NCI-H1105 (cell line): ENCODE measurements at regions not wholly inside any gene's neighbourhood (a gene's known extent, or its start where the extent isn't known, plus 50 kb on each side); places are given as distances from the start of the nearest gene placed in this dataset.

ENCODE experiments used
- DNase-seq: peaks from one replicate; lab custom pipeline; 2025; lab: John Stamatoyannopoulos, UW

- no peak for DNase-seq
These were observed 54.4 kb downstream of the NIBAN1 start for GRCh38 chr1:184919892-184920291.

- no peak for DNase-seq
These were observed 58.7 kb downstream of the NIBAN1 start for GRCh38 chr1:184915463-184916090.

- DNase-seq: no peak
These were observed 60.2 kb downstream of the NIBAN1 start for GRCh38 chr1:184914149-184914548.

DNA sequence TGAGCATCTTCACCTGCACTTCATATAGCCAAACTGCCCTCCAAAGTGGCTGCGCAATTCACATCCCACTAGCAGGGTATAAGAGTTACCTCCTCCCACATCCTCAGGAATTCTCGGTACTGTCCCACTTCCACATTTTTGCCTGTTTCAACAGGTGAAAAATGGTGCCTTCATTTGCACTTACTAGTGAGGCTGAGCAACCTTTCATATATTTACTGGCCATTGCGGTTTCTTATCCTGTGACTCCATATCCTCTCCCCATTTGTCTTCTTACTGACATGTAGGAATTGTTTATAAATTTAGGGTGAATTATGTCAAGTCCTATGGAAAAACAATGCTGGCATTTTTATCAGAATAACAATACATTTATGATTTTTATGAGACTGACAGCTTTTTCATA, 61.9 kb downstream of the NIBAN1 start:
- DNase-seq: no peak

DNA sequence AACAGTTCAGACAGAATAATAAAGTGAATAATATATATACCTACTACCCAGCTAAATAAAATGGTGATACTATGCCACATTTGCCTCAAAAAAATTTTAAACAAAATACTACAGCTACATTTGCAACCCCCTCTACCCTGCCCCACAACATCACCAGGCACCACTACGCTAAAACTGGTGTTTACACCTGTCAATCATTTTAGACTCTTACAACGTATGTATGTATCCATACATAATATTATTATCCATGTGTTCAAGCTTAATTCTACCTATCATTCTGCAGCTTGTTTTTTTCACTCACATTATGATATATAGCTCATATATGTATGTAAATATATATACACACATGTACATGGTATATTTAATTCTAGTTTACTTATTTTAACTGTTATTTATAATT, 62.5 kb downstream of the NIBAN1 start:
- DNase-seq: no peak

- no peak for DNase-seq
These were observed 63.1 kb downstream of the NIBAN1 start for GRCh38 chr1:184911103-184911745.

DNA sequence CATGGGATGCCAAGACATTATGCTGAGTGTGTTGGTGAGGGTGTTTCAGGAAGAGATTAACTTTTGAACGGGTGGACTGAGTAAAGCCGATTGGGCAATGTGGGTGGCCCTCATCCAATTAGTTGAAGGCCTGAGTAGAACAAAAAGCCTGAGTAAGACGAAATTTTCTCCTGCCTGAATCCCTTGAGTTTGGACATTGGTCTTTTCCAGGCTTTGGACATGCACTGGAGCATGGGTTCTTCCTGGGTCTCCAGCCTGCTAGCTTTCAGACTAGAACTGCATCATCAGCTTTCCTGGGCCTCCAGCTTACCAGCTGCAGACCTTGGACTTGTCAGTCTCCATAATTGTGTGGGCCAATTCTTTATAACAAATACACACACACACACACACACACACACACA, 63.6 kb downstream of the NIBAN1 start:
- no peak for DNase-seq

GRCh38 chr1:184910005-184910404, 64.3 kb downstream of the NIBAN1 start:
- DNase-seq: no peak

- no peak for DNase-seq
These were observed 65.3 kb downstream of the NIBAN1 start for GRCh38 chr1:184909019-184909418.

DNA sequence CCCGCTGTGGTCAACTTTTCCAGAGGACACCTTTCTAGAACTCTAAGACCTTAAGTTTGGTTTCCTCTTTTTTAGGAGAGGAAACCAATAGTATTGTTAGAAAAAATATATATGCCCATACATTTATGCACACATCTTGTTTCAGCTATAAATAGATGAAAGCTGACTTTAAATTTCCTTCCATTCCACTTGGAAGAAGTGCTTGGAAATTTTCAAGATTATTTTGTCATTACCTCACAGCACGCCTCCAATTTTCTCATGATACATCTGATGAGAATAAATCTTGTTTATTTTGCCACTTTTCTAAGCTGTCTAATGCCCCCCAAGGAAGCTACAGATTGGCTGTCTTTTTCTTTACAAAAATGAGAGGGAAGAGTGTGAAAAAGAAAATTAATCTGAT, 65.8 kb downstream of the NIBAN1 start:
- no peak for DNase-seq

DNA sequence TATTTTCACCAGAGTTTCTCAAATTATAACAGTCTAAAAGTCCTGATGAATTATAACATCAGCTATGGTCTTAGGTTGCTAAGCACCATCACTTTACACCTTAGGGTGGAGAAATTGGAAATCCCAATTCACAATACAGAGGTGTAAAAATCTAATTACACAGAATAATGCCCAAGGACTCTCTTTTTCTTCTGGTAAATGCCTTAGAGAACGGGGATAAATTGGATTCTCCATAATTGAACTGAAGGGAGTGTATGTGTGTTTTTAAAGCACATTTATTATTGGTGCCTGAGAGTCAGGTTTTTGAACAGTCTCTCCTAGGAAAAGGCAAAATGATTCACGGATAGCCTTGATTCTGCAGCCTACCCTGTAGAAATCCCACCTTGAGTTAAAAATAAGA, 66.8 kb downstream of the NIBAN1 start:
- no peak for DNase-seq

DNA sequence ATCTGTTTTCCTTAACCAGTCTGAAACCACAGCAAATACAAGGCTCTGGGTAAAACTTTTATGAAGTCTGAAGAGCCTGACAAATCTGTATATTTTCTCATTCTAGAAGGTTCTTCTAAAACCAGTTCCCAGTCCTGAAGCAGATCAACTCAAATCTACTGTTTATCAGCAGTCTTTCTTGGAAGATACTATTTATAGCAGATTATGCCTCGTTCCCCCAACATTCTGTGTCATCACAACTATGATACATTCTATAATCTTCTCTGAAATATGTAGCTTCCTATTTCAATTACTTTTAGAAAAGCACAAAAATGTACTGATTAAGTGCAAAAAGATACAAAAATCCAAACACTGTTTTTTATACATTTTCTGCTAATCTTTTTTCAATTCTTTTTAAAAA, 67.5 kb downstream of the NIBAN1 start:
- no peak for DNase-seq

DNA sequence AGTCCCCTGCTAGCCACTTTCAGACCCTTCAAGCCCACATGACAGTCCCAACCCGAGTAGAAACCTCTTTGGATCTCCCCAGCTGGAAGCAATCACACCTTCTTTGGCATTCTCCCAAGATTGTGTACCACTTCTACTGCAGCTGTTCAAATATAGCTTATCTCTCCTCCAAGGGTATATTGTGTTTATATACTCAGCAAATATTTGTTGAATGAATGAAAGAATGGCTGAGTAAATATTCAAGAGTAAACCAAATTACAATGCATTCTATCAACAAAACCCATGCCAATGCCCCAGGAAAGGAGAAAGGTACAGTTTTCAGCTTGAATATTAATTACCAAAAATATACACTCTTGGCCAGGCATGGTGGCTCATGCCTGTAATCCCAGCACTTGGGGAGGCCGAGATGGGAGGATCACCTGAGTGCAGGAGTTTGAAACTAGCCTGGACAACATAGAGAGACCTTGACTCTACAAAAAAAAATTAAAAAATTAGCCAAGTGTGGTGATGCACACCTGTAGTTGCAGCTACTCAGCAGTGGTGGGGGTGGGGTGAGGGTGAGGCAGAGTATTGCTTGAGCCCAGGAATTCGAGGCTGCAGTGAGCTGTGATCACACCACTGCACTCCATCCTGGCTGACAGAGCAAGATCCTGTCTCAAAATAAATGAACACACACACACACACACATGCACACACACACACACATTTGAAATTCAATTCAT, 68.5 kb downstream of the NIBAN1 start:
- peak; percentile 96 for DNase-seq

DNA sequence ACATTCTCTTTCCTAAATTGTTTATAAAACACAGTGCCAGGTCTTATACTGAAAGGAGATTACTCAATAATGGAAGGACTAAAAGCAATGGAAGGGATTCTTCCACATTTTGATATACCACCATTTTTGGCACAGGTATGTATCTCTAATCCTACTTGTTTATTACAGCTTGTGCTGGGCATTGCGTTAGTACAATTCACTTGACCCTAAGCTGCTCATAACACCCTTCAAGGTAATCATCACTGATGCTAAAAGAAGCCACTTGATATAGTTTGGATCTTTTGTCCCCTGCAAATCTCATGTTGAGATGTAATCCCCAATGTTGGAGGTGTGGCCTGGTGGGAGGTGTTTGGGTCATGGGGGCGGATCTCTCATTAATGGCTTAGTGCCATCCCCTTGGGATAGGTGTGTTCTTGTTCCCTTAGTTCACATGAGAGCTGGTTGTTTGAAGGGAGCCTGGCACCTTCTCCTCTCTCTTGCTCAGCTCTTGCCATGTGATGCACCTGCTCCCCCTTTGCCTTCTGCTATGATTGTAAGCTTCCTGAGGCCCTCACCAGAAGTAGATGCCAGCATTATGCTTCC, 71.1 kb downstream of the NIBAN1 start:
- DNase-seq: no peak

GRCh38 chr1:184900507-184900906, 73.8 kb downstream of the NIBAN1 start:
- DNase-seq: no peak

- no peak for DNase-seq
These were observed 78.3 kb downstream of the NIBAN1 start for GRCh38 chr1:184896000-184896399.

- no peak for DNase-seq
These were observed 79.2 kb downstream of the NIBAN1 start for GRCh38 chr1:184895086-184895485.

- no peak for DNase-seq
These were observed 80.6 kb downstream of the NIBAN1 start for GRCh38 chr1:184893695-184894094.

GRCh38 chr1:184892116-184892515, 82.2 kb downstream of the NIBAN1 start:
- no peak for DNase-seq

- no peak for DNase-seq
These were observed 82.9 kb downstream of the NIBAN1 start for GRCh38 chr1:184891440-184891839.

- DNase-seq: no peak
These were observed 83.8 kb downstream of the NIBAN1 start for GRCh38 chr1:184890539-184890973.

DNA sequence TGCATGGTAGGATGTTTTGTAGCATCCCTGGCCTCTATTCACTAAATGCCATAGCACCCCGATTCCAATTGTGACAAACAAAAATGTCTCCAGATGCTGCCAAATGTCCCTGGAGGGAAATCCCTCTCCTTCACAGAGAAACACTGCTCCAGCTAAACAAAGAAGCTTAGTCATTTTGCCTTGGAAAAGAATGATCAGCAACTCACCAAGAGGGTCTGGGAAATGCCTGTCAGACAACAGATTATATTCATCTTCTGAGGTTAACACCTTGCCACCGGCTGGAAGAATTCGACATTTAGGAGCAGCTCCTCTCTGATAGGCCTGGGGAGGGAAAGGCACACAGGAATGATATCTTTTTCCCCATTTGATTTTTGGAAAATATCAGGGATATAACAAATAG, 84.4 kb downstream of the NIBAN1 start:
- no peak for DNase-seq

GRCh38 chr1:184889166-184889565, 85.1 kb downstream of the NIBAN1 start:
- no peak for DNase-seq
